ENCODE measurements at regions not wholly inside any gene's neighbourhood (a gene's known extent, or its start where the extent isn't known, plus 50 kb on each side); places are given as distances from the start of the nearest gene placed in this dataset.

- H3K4me3 Mint-ChIP-seq = no peak overlapping the region
- H3F3A ChIP-seq (replicated peaks; ENCODE audit: low read depth) = no peaks in the 10 kb centered on the region
- peaks cover 9% of the 10 kb centered on the region; the same call in 1 of the 2 replicates for H3K4me1 ChIP-seq (ENCODE audit: insufficient read depth)
- H3K9me2 ChIP-seq (ENCODE audit: insufficient read depth) = no peaks in the 10 kb centered on the region
- H3K27me3 Mint-ChIP-seq (ENCODE audit: insufficient read depth, low read depth, poor library complexity) = peaks cover 11% of the 10 kb centered on the region
- H3K79me2 ChIP-seq (replicated peaks; ENCODE audit: insufficient read depth) = no peaks in the 10 kb centered on the region
- no peak overlapping the region for H2AFZ ChIP-seq
- DNase-seq (ENCODE audit: low spot score) = no peak
- H3K9me3 Mint-ChIP-seq = peaks cover 10% of the 10 kb centered on the region; the same call in 1 of the 3 replicates
- 0 out of 3 replicates have a peak, but pooled peaks cover 5% of the 10 kb centered on the region for H3K36me3 Mint-ChIP-seq (ENCODE audit: low read depth)
- H3K4me3 ChIP-seq = no peak overlapping the region
- no peak for ATAC-seq
- H3K27me3 ChIP-seq (ENCODE audit: insufficient read depth) = no peaks in the 10 kb centered on the region
- H3K36me3 ChIP-seq (ENCODE audit: insufficient read depth) = no peaks in the 10 kb centered on the region
- no peak overlapping the region for H3K4me2 ChIP-seq
- H3K27ac ChIP-seq (ENCODE audit: low read depth) = no peak overlapping the region
- TF ChIP-seq STAT1 (IDR thresholded peaks at IDR 0.05; ENCODE audit: unreplicated experiment) = no peak
- TF ChIP-seq REST (IDR thresholded peaks at IDR 0.05; ENCODE audit: unreplicated experiment) = no peak
- no peak for TF ChIP-seq ZNF331 (CRISPR knock-in tag; IDR thresholded peaks at IDR 0.05; ENCODE audit: low read depth)
- TF ChIP-seq CREB1 (CRISPR knock-in tag; IDR thresholded peaks at IDR 0.05; ENCODE audit: low read depth) = no peak
- no peak for TF ChIP-seq CTCF (conservative IDR thresholded peaks at IDR 0.05; ENCODE audit: low read depth in 2 of 2)
- TF ChIP-seq POLR2AphosphoS5 (IDR thresholded peaks at IDR 0.05; ENCODE audit: low read depth) = no peak
- TF ChIP-seq NANOG (IDR thresholded peaks at IDR 0.05; ENCODE audit: borderline replicate concordance) = no peak
- no peaks in the 10 kb centered on the region for H4K20me1 ChIP-seq (replicated peaks; ENCODE audit: insufficient read depth)
- H3K27ac Mint-ChIP-seq = no peak overlapping the region
- H3K4me1 Mint-ChIP-seq = peaks cover 27% of the 10 kb centered on the region
Measured at GRCh38 chr14:101495284-101495683, 66.0 kb upstream of the DIO3 start.

GRCh38 chr14:101495827-101496775 lies 65.2 kb upstream of the DIO3 start:
- no peak overlapping the region; the same call in 1 of the 2 replicates for H3K27ac Mint-ChIP-seq
- Histone ChIP-seq H3K9me2 (ENCODE audit: insufficient read depth) (no peaks in the 10 kb centered on the region), H3K27me3 (ENCODE audit: insufficient read depth) (no peaks in the 10 kb centered on the region), H4K20me1 (replicated peaks; ENCODE audit: insufficient read depth) (no peaks in the 10 kb centered on the region), H3K36me3 (ENCODE audit: insufficient read depth) (no peaks in the 10 kb centered on the region), H3K27ac (ENCODE audit: low read depth) (no peak overlapping the region), H3F3A (replicated peaks; ENCODE audit: low read depth) (no peaks in the 10 kb centered on the region), H3K4me1 (ENCODE audit: insufficient read depth) (peaks cover 9% of the 10 kb centered on the region; the same call in 1 of the 2 replicates), H3K4me3 (no peak overlapping the region), H3K79me2 (replicated peaks; ENCODE audit: insufficient read depth) (no peaks in the 10 kb centered on the region), H3K4me2 (no peak overlapping the region; the same call in 1 of the 2 replicates), H2AFZ (peak overlapping the region; percentile 74; the same call in 1 of the 2 replicates)
- H3K27me3 Mint-ChIP-seq (ENCODE audit: insufficient read depth, low read depth, poor library complexity) = peaks cover 8% of the 10 kb centered on the region
- H3K4me3 Mint-ChIP-seq = no peak overlapping the region
- H3K4me1 Mint-ChIP-seq = peaks cover 27% of the 10 kb centered on the region
- H3K36me3 Mint-ChIP-seq (ENCODE audit: low read depth) = 0 out of 3 replicates have a peak, but pooled peaks cover 5% of the 10 kb centered on the region
- DNase-seq (ENCODE audit: low spot score) (no peak), ATAC-seq (peak; percentile 72)
- peaks cover 9% of the 10 kb centered on the region; the same call in 1 of the 3 replicates for H3K9me3 Mint-ChIP-seq
- TF ChIP-seq STAT1 (IDR thresholded peaks at IDR 0.05; ENCODE audit: unreplicated experiment) (no peak), NANOG (IDR thresholded peaks at IDR 0.05; ENCODE audit: borderline replicate concordance) (no peak), ZNF462 (CRISPR knock-in tag; IDR thresholded peaks at IDR 0.05) (no peak)
